HG03457 (cell line): ENCODE measurements at regions not wholly inside any gene's neighbourhood (a gene's known extent, or its start where the extent isn't known, plus 50 kb on each side); places are given as distances from the start of the nearest gene placed in this dataset.

ENCODE experiments used
- ATAC-seq: cut with Tn5 transposase; IDR thresholded peaks from one replicate; pipeline ENCODE4 v1.9.1; 2021; ENCODE audit warnings: moderate number of reproducible peaks; ENCODE audit not compliant: unreplicated experiment

- ATAC-seq, result no peak
Measured at GRCh38 chr12:74429535-74429934, 108.1 kb upstream of the ATXN7L3B start.

GRCh38 chr12:74431801-74432200 lies 105.8 kb upstream of the ATXN7L3B start:
- no peak for ATAC-seq

GRCh38 chr12:74440469-74440868 lies 97.2 kb upstream of the ATXN7L3B start:
- no peak for ATAC-seq

GRCh38 chr12:74441872-74442271 lies 95.8 kb upstream of the ATXN7L3B start:
- ATAC-seq, result no peak

GRCh38 chr12:74446466-74446865 lies 91.2 kb upstream of the ATXN7L3B start:
- ATAC-seq, result no peak

GRCh38 chr12:74449872-74450271 lies 87.8 kb upstream of the ATXN7L3B start:
- no peak for ATAC-seq

- no peak for ATAC-seq
Measured at GRCh38 chr12:74454109-74454508, 83.5 kb upstream of the ATXN7L3B start.

- ATAC-seq, result no peak
Measured at GRCh38 chr12:74455429-74455828, 82.2 kb upstream of the ATXN7L3B start.

GRCh38 chr12:74456431-74456830 lies 81.2 kb upstream of the ATXN7L3B start:
- ATAC-seq, result no peak

GRCh38 chr12:74468401-74468800 lies 69.2 kb upstream of the ATXN7L3B start:
- ATAC-seq, result no peak

- ATAC-seq, result no peak
Measured at GRCh38 chr12:74476234-74476633, 61.4 kb upstream of the ATXN7L3B start.

GRCh38 chr12:74481078-74481477 lies 56.6 kb upstream of the ATXN7L3B start:
- ATAC-seq, result no peak

- ATAC-seq, result no peak
Measured at GRCh38 chr12:74482115-74482514, 55.5 kb upstream of the ATXN7L3B start.

GRCh38 chr12:74483057-74483456 lies 54.6 kb upstream of the ATXN7L3B start:
- no peak for ATAC-seq
